ENCODE measurements at regions not wholly inside any gene's neighbourhood (a gene's known extent, or its start where the extent isn't known, plus 50 kb on each side); places are given as distances from the start of the nearest gene placed in this dataset.

- no peak for DNase-seq
Observed at GRCh38 chr6:22079783-22080182, 217.1 kb downstream of the PRL start.

- no peak for DNase-seq
Observed at GRCh38 chr6:22081709-22082108, 215.1 kb downstream of the PRL start.

GRCh38 chr6:22082218-22082617 lies 214.6 kb downstream of the PRL start:
- no peak for DNase-seq

- no peak for DNase-seq
Observed at GRCh38 chr6:22083119-22083518, 213.7 kb downstream of the PRL start.

- no peak for DNase-seq
Observed at GRCh38 chr6:22087960-22088706, 208.7 kb downstream of the PRL start.

- no peak for DNase-seq
Observed at GRCh38 chr6:22091424-22091948, 205.3 kb downstream of the PRL start.

GRCh38 chr6:22095836-22096235 lies 201.0 kb downstream of the PRL start:
- DNase-seq: no peak

GRCh38 chr6:22098601-22099031 lies 198.2 kb downstream of the PRL start:
- DNase-seq: no peak

GRCh38 chr6:22099231-22099630 lies 197.6 kb downstream of the PRL start:
- DNase-seq: no peak

GRCh38 chr6:22099923-22100322 lies 196.9 kb downstream of the PRL start:
- no peak for DNase-seq

- DNase-seq: no peak
Observed at GRCh38 chr6:22101163-22101562, 195.7 kb downstream of the PRL start.

GRCh38 chr6:22102671-22103070 lies 194.2 kb downstream of the PRL start:
- DNase-seq: peak; percentile 27

GRCh38 chr6:22106451-22106850 lies 190.4 kb downstream of the PRL start:
- DNase-seq: no peak

- no peak for DNase-seq
Observed at GRCh38 chr6:22106961-22107360, 189.9 kb downstream of the PRL start.

GRCh38 chr6:22108199-22108598 lies 188.6 kb downstream of the PRL start:
- DNase-seq: no peak

- no peak for DNase-seq
Observed at GRCh38 chr6:22110061-22110460, 186.8 kb downstream of the PRL start.

- no peak for DNase-seq
Observed at GRCh38 chr6:22112461-22112860, 184.4 kb downstream of the PRL start.

- no peak for DNase-seq
Observed at GRCh38 chr6:22113026-22113766, 183.6 kb downstream of the PRL start.

GRCh38 chr6:22115559-22115958 lies 181.3 kb downstream of the PRL start:
- no peak for DNase-seq

- DNase-seq: no peak
Observed at GRCh38 chr6:22117631-22118030, 179.2 kb downstream of the PRL start.

GRCh38 chr6:22119500-22119899 lies 177.3 kb downstream of the PRL start:
- DNase-seq: no peak

GRCh38 chr6:22124756-22125155 lies 172.1 kb downstream of the PRL start:
- no peak for DNase-seq

- DNase-seq: no peak
Observed at GRCh38 chr6:22126910-22127309, 169.9 kb downstream of the PRL start.

- no peak for DNase-seq
Observed at GRCh38 chr6:22129751-22130150, 167.1 kb downstream of the PRL start.
